ENCODE measurements at regions not wholly inside any gene's neighbourhood (a gene's known extent, or its start where the extent isn't known, plus 50 kb on each side); places are given as distances from the start of the nearest gene placed in this dataset.

DNA sequence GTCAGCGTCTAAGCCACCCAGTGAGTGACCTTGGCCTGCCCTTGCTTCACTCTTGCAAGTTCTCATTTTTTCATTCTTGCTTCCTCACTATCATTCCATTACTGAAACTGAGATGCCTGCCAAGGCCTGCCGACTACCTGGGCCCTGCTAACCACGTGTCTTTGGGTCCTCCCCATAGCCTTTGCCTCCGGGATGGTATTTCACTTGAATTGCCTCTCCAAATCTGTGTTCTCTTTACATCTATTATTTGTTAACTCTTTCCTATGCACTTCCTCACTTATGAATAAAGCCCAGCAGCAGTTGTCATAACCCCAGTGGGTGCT lies 234.6 kb downstream of the SNX10 start:
- no peak for TF ChIP-seq BHLHE40 (IDR thresholded peaks at IDR 0.05; ENCODE audit: low read depth, low read length)
- no peak for TF ChIP-seq RAD21 (IDR thresholded peaks at IDR 0.05; ENCODE audit: low read length)
- no peak for TF ChIP-seq CEBPB (IDR thresholded peaks at IDR 0.05; ENCODE audit: low read depth, low read length)
- no peak for TF ChIP-seq RFX5 (IDR thresholded peaks at IDR 0.05; ENCODE audit: low read depth, low read length)
- no peak for TF ChIP-seq POLR2A (IDR thresholded peaks at IDR 0.05; ENCODE audit: low read depth, low read length)
- no peak for TF ChIP-seq RCOR1 (IDR thresholded peaks at IDR 0.05; ENCODE audit: insufficient replicate concordance, low read length)
- TF ChIP-seq, protein P1, sequence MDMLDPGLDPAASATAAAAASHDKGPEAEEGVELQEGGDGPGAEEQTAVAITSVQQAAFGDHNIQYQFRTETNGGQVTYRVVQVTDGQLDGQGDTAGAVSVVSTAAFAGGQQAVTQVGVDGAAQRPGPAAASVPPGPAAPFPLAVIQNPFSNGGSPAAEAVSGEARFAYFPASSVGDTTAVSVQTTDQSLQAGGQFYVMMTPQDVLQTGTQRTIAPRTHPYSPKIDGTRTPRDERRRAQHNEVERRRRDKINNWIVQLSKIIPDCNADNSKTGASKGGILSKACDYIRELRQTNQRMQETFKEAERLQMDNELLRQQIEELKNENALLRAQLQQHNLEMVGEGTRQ (IDR thresholded peaks at IDR 0.05; ENCODE audit: low read depth, low read length), result no peak
- no peak for TF ChIP-seq MXI1 (IDR thresholded peaks at IDR 0.05; ENCODE audit: borderline replicate concordance, low read depth, low read length)
- TF ChIP-seq, protein P2, sequence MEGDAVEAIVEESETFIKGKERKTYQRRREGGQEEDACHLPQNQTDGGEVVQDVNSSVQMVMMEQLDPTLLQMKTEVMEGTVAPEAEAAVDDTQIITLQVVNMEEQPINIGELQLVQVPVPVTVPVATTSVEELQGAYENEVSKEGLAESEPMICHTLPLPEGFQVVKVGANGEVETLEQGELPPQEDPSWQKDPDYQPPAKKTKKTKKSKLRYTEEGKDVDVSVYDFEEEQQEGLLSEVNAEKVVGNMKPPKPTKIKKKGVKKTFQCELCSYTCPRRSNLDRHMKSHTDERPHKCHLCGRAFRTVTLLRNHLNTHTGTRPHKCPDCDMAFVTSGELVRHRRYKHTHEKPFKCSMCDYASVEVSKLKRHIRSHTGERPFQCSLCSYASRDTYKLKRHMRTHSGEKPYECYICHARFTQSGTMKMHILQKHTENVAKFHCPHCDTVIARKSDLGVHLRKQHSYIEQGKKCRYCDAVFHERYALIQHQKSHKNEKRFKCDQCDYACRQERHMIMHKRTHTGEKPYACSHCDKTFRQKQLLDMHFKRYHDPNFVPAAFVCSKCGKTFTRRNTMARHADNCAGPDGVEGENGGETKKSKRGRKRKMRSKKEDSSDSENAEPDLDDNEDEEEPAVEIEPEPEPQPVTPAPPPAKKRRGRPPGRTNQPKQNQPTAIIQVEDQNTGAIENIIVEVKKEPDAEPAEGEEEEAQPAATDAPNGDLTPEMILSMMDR (conservative IDR thresholded peaks at IDR 0.05; ENCODE audit: low read depth, low read length), result no peak
- no peak for TF ChIP-seq FOS (IDR thresholded peaks at IDR 0.05; ENCODE audit: low read depth, low read length)
- no peak for TF ChIP-seq MAZ (IDR thresholded peaks at IDR 0.05; ENCODE audit: borderline replicate concordance, low read depth, low read length)
- TF ChIP-seq MAFK (IDR thresholded peaks at IDR 0.05; ENCODE audit: low read depth, low read length), result no peak
- TF ChIP-seq NFE2L2 (IDR thresholded peaks at IDR 0.05; ENCODE audit: low read depth, low read length), result no peak
- no peak for TF ChIP-seq SMC3 (IDR thresholded peaks at IDR 0.05; ENCODE audit: low read depth, low read length)
- no peak for TF ChIP-seq CHD1 (IDR thresholded peaks at IDR 0.05; ENCODE audit: low read depth, low read length)
- TF ChIP-seq, protein P3, sequence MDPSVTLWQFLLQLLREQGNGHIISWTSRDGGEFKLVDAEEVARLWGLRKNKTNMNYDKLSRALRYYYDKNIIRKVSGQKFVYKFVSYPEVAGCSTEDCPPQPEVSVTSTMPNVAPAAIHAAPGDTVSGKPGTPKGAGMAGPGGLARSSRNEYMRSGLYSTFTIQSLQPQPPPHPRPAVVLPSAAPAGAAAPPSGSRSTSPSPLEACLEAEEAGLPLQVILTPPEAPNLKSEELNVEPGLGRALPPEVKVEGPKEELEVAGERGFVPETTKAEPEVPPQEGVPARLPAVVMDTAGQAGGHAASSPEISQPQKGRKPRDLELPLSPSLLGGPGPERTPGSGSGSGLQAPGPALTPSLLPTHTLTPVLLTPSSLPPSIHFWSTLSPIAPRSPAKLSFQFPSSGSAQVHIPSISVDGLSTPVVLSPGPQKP (IDR thresholded peaks at IDR 0.05; ENCODE audit: borderline replicate concordance, low read depth, low read length), result no peak
- no peak overlapping the region for H4K91ac ChIP-seq (ENCODE audit: insufficient read depth, low read depth, low read length)
- H4K20me1 ChIP-seq (ENCODE audit: insufficient read depth, low read length), result no peaks in the 10 kb centered on the region
- no TSS peak for BruUV-seq (replicated peaks)
- H2BK15ac ChIP-seq (ENCODE audit: low read depth, low read length), result no peak overlapping the region
- H3K4ac ChIP-seq (ENCODE audit: low read depth, low read length), result no peak overlapping the region
- ChIA-PET CTCF (no interaction called here), POLR2A (ENCODE audit: unreplicated experiment) (no interaction called here)
- no peaks in the 10 kb centered on the region for H3K4me1 ChIP-seq (ENCODE audit: control insufficient read depth, insufficient read depth, low read length)
- H3K4me3 ChIP-seq (ENCODE audit: insufficient read depth, low read depth, low read length), result no peak overlapping the region
- in situ Hi-C loops (cut with MboI; ENCODE audit: low sequenced_read_pairs) (no loop called here), intact Hi-C loops (cut with micrococcal nuclease) (no loop called here), dilution Hi-C loops (cut with HindIII; ENCODE audit: low sequenced_read_pairs, unreplicated experiment) (no loop called here)
- DNase-seq (no peak), ATAC-seq (ENCODE audit: low read depth) (no peak)
- H3K14ac ChIP-seq (replicated peaks; ENCODE audit: low read depth, low read length), result no peak overlapping the region
- no peak overlapping the region for H4K8ac ChIP-seq (ENCODE audit: low read depth in 2 of 2, low read length in 2 of 2)
- H2BK20ac ChIP-seq (ENCODE audit: low read depth, low read length), result no peak overlapping the region
- H3K9me3 ChIP-seq (ENCODE audit: control insufficient read depth, insufficient read depth, low read length), result no peaks in the 10 kb centered on the region
- WGBS, 2 experiments (ENCODE audit: extremely low coverage in 2 of 2, insufficient read length in 1 of 2), result 28% methylated on average over 3 of the region's 4 CpGs; no CpG with 5 or more reads in 1 of the 2 experiments
- H3K23ac ChIP-seq (ENCODE audit: low read depth, low read length), result no peak overlapping the region
- no peak overlapping the region for H2BK120ac ChIP-seq (ENCODE audit: low read depth, low read length)
- no peaks in the 10 kb centered on the region for H3K27me3 ChIP-seq (ENCODE audit: control insufficient read depth, insufficient read depth, low read length)
- H3K9ac ChIP-seq (ENCODE audit: low read depth, low read length), result no peak overlapping the region
- no peak overlapping the region for H3K4me2 ChIP-seq (ENCODE audit: low read depth, low read length)
- no peak overlapping the region for H2AK5ac ChIP-seq (ENCODE audit: low read depth, low read length)
- no peak overlapping the region for H3K56ac ChIP-seq (ENCODE audit: extremely low read depth, insufficient read depth, low read length)
- H2BK5ac ChIP-seq (ENCODE audit: low read depth, low read length, poor library complexity, severe bottlenecking), result no peak overlapping the region
- H3K79me1 ChIP-seq (ENCODE audit: low read depth in 1 of 2, low read length in 2 of 2), result no peaks in the 10 kb centered on the region
- no peak overlapping the region for H3K27ac ChIP-seq (ENCODE audit: insufficient read depth, low read length)
- H3K18ac ChIP-seq (ENCODE audit: low read depth, low read length), result no peak overlapping the region
- H3K9me1 ChIP-seq (ENCODE audit: insufficient read depth, low read length), result no peaks in the 10 kb centered on the region
- H3K36me3 ChIP-seq (ENCODE audit: control insufficient read depth, insufficient read depth, low read length), result no peaks in the 10 kb centered on the region
- H2AFZ ChIP-seq (replicated peaks; ENCODE audit: low read length, poor library complexity), result no peak overlapping the region
- no peak overlapping the region for H4K5ac ChIP-seq (ENCODE audit: low read depth, low read length)
- H2AK9ac ChIP-seq (replicated peaks; ENCODE audit: low read depth, low read length, poor library complexity), result no peak overlapping the region
